IMR-90 (cell line): ENCODE measurements at regions not wholly inside any gene's neighbourhood (a gene's known extent, or its start where the extent isn't known, plus 50 kb on each side); places are given as distances from the start of the nearest gene placed in this dataset.

Experiments used
- ATAC-seq: fragments of 200-7000 bp; cut with Tn5 transposase; 2 replicates; pipeline ENCODE4 v1.9.1; 2020; ENCODE audit warnings: low read depth, mild to moderate bottlenecking, moderate library complexity
- BruUV-seq: library from RNA; stranded (reverse); fragments of 400-500 nt; replicated peaks from 2 replicates; lab custom pipeline; 2021; lab: Mats Ljungman, UMichigan
- CTCF ChIA-PET: fragments of 300-600 bp; formaldehyde crosslinking; extraction: SDS; loops from one replicate; lab custom pipeline; 2021; ENCODE audit warnings: antibody characterized with exemption; lab: Yijun Ruan, JAX
- POLR2A ChIA-PET: fragments of 300-600 bp; sonication (Branson Sonifier 250); formaldehyde crosslinking; loops from one replicate; lab custom pipeline; 2022; ENCODE audit warnings: antibody characterized with exemption; ENCODE audit not compliant: unreplicated experiment; lab: Charles Lee
- DNase-seq: peaks from one replicate; pipeline ENCODE4 v3.0.0; 2013
- H2AFZ ChIP-seq: replicated peaks from 2 replicates; pipeline ENCODE3; 2013; ENCODE audit warnings: low read length, mild to moderate bottlenecking; ENCODE audit not compliant: poor library complexity
- H2AK5ac ChIP-seq: 2 replicates; pipeline ENCODE4 v1.6.1; 2013; ENCODE audit warnings: low read depth, low read length, inconsistent platforms
- H2AK9ac ChIP-seq: replicated peaks from 2 replicates; pipeline ENCODE3; 2013; ENCODE audit warnings: mild to moderate bottlenecking, low read depth, low read length, moderate library complexity; ENCODE audit not compliant: poor library complexity
- H2BK120ac ChIP-seq: 2 replicates; pipeline ENCODE4 v1.6.1; 2013; ENCODE audit warnings: low read depth, low read length, inconsistent platforms
- H2BK15ac ChIP-seq: 3 replicates; pipeline ENCODE4 v1.6.1; 2013; ENCODE audit warnings: low read depth, low read length, inconsistent platforms
- H2BK20ac ChIP-seq: 2 replicates; pipeline ENCODE4 v1.6.1; 2013; ENCODE audit warnings: low read depth, mild to moderate bottlenecking, inconsistent platforms, low read length, moderate library complexity
- H2BK5ac ChIP-seq: 2 replicates; pipeline ENCODE4 v1.6.1; 2013; ENCODE audit warnings: mild to moderate bottlenecking, low read depth, low read length, inconsistent platforms; ENCODE audit not compliant: poor library complexity, severe bottlenecking
- H3K14ac ChIP-seq: replicated peaks from 2 replicates; pipeline ENCODE4 v1.6.1; 2013; ENCODE audit warnings: low read depth, low read length, inconsistent platforms
- H3K18ac ChIP-seq: 2 replicates; pipeline ENCODE4 v1.6.1; 2013; ENCODE audit warnings: low read depth, low read length, control low read depth
- H3K23ac ChIP-seq: 2 replicates; pipeline ENCODE4 v1.6.1; 2013; ENCODE audit warnings: low read depth, low read length, inconsistent platforms
- H3K27ac ChIP-seq: 2 replicates; pipeline ENCODE4 v1.5.1; 2013; ENCODE audit warnings: mild to moderate bottlenecking, control low read depth, low read length; ENCODE audit not compliant: insufficient read depth
- H3K27me3 ChIP-seq: 2 replicates; pipeline ENCODE4 v1.6.1; 2013; ENCODE audit warnings: low read length; ENCODE audit not compliant: control insufficient read depth, insufficient read depth
- H3K36me3 ChIP-seq: 2 replicates; pipeline ENCODE4 v1.6.1; 2013; ENCODE audit warnings: low read length, mixed read lengths; ENCODE audit not compliant: control insufficient read depth, insufficient read depth
- H3K4ac ChIP-seq: 2 replicates; pipeline ENCODE4 v1.6.1; 2013; ENCODE audit warnings: low read depth, low read length, inconsistent platforms
- H3K4me1 ChIP-seq: 2 replicates; pipeline ENCODE4 v1.6.1; 2013; ENCODE audit warnings: low read length, mixed read lengths; ENCODE audit not compliant: control insufficient read depth, insufficient read depth
- H3K4me2 ChIP-seq: 2 replicates; pipeline ENCODE4 v1.6.1; 2013; ENCODE audit warnings: low read depth, mild to moderate bottlenecking, control low read depth, low read length, moderate library complexity
- H3K4me3 ChIP-seq: 2 replicates; pipeline ENCODE4 v1.5.1; 2013; ENCODE audit warnings: low read depth, mild to moderate bottlenecking, control low read depth, low read length, moderate library complexity; ENCODE audit not compliant: insufficient read depth
- H3K56ac ChIP-seq: 2 replicates; pipeline ENCODE4 v1.6.1; 2013; ENCODE audit warnings: low read length, inconsistent platforms; ENCODE audit not compliant: insufficient read depth; ENCODE audit errors: extremely low read depth
- H3K79me1 ChIP-seq, 2 experiments: 2 replicates each; pipeline ENCODE4 v1.6.1; 2013; ENCODE audit warnings: low read length in 2 of 2, inconsistent platforms in 1 of 2, low read depth in 1 of 2
- H3K9ac ChIP-seq: 2 replicates; pipeline ENCODE4 v1.6.1; 2013; ENCODE audit warnings: low read depth, low read length, control low read depth
- H3K9me1 ChIP-seq: 2 replicates; pipeline ENCODE4 v1.6.1; 2013; ENCODE audit warnings: low read length, inconsistent platforms; ENCODE audit not compliant: insufficient read depth
- H3K9me3 ChIP-seq: 2 replicates; pipeline ENCODE4 v1.6.1; 2013; ENCODE audit warnings: low read length; ENCODE audit not compliant: control insufficient read depth, insufficient read depth
- H4K20me1 ChIP-seq: 2 replicates; pipeline ENCODE4 v1.6.1; 2013; ENCODE audit warnings: low read length, inconsistent platforms; ENCODE audit not compliant: insufficient read depth
- H4K5ac ChIP-seq: 2 replicates; pipeline ENCODE4 v1.6.1; 2013; ENCODE audit warnings: mild to moderate bottlenecking, low read depth, low read length, control low read depth
- H4K8ac ChIP-seq, 2 experiments: 2 replicates each; pipeline ENCODE4 v1.6.1; 2013; ENCODE audit warnings: low read depth in 2 of 2, low read length in 2 of 2, control low read depth in 1 of 2, inconsistent platforms in 1 of 2
- H4K91ac ChIP-seq: 2 replicates; pipeline ENCODE4 v1.6.1; 2013; ENCODE audit warnings: low read depth, low read length, inconsistent platforms; ENCODE audit not compliant: insufficient read depth
- RFX5 ChIP-seq: IDR thresholded peaks from 2 replicates; pipeline ENCODE4 v1.8.0; 2012; ENCODE audit warnings: low read depth, mild to moderate bottlenecking, low read length, moderate library complexity
- WGBS, 2 experiments: methylation state at CpG; one replicate each; pipeline versions ENCODE4 v1.1.5 to v1.1.7; 2013; ENCODE audit warnings: missing lambda C conversion rate in 2 of 2; ENCODE audit not compliant: insufficient read length in 1 of 2; ENCODE audit errors: extremely low coverage in 2 of 2; 5-methylcytosine and 5-hydroxymethylcytosine counted together
- dilution Hi-C: fragments of 300-500 bp; cut with HindIII; formaldehyde crosslinking; loops from one replicate; pipeline ENCODE4 v1.14.3; 2018; ENCODE audit warnings: low sequenced_read_pairs; ENCODE audit not compliant: unreplicated experiment
- in situ Hi-C: fragments of 300-500 bp; cut with MboI; formaldehyde crosslinking; loops from 3 replicates; pipeline ENCODE4 v1.14.3; 2019; ENCODE audit warnings: low sequenced_read_pairs, inconsistent platforms, mixed read lengths
- intact Hi-C: fragments of 100-400 bp; cut with micrococcal nuclease; formaldehyde crosslinking; loops from 2 replicates; pipeline ENCODE4 v1.10.0; 2022
- TF ChIP-seq, protein P1 (sequence below): fragments of 150-350 bp; IDR thresholded peaks from 2 replicates; pipeline ENCODE4 v1.6.1; 2016; ENCODE audit warnings: low read depth, mild to moderate bottlenecking, low read length, moderate library complexity, borderline replicate concordance

DNA sequence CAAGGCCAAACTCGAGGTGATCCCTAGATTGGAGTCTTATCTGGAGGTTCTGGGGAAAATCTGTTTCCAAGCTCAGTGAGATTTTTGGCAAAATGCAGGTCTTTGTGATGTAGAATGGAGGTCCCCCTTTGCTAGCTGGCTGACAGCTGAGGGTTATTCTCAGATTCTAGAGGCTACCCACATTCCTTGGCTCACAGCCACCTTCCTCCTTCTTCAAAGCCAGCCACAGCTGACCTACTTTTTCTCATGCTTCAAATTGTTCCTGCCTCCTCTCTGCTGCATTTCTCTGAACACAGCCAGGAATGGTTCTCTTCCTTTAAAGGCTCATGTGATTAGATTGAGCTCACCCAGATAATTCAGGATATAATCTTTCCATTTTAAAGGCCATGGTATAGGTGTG, 86.9 kb downstream of the VCX3A start:
- peaks cover 8% of the 10 kb centered on the region; the same call in 1 of the 2 replicates for H3K9me3 ChIP-seq
- H3K18ac ChIP-seq, result no peak overlapping the region
- no peaks in the 10 kb centered on the region for H3K4me1 ChIP-seq
- H3K14ac ChIP-seq, result no peak overlapping the region
- no peaks in the 10 kb centered on the region for H3K36me3 ChIP-seq
- H3K56ac ChIP-seq, result no peak overlapping the region
- no peak overlapping the region for H2AK9ac ChIP-seq
- H3K9ac ChIP-seq, result no peak overlapping the region
- intact Hi-C loops (no loop called here), dilution Hi-C loops (no loop called here), in situ Hi-C loops (no loop called here)
- no peak overlapping the region for H2BK15ac ChIP-seq
- H3K27me3 ChIP-seq, result no peaks in the 10 kb centered on the region
- BruUV-seq, result no TSS peak
- DNase-seq (no peak), ATAC-seq (no peak)
- no CpG with 5 or more reads among the region's 1 CpG for WGBS, 2 experiments
- H3K79me1 ChIP-seq, result no peaks in the 10 kb centered on the region
- H3K4me2 ChIP-seq, result no peak overlapping the region
- H4K20me1 ChIP-seq, result no peaks in the 10 kb centered on the region
- H4K5ac ChIP-seq, result no peak overlapping the region
- no peak overlapping the region for H4K8ac ChIP-seq
- no peak overlapping the region for H2AK5ac ChIP-seq
- H2BK5ac ChIP-seq, result no peak overlapping the region
- no peak overlapping the region for H3K4ac ChIP-seq
- no peak overlapping the region for H3K4me3 ChIP-seq
- no peak overlapping the region for H2BK20ac ChIP-seq
- H3K23ac ChIP-seq, result no peak overlapping the region
- no peak overlapping the region for H4K91ac ChIP-seq
- no peak overlapping the region for H3K27ac ChIP-seq
- no peak for TF ChIP-seq RFX5
- TF ChIP-seq, protein P1, sequence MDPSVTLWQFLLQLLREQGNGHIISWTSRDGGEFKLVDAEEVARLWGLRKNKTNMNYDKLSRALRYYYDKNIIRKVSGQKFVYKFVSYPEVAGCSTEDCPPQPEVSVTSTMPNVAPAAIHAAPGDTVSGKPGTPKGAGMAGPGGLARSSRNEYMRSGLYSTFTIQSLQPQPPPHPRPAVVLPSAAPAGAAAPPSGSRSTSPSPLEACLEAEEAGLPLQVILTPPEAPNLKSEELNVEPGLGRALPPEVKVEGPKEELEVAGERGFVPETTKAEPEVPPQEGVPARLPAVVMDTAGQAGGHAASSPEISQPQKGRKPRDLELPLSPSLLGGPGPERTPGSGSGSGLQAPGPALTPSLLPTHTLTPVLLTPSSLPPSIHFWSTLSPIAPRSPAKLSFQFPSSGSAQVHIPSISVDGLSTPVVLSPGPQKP, result no peak
- no peak overlapping the region for H2BK120ac ChIP-seq
- POLR2A ChIA-PET, result no interaction called here
- CTCF ChIA-PET, result no interaction called here
- H2AFZ ChIP-seq, result no peak overlapping the region
- no peaks in the 10 kb centered on the region for H3K9me1 ChIP-seq
